NT2/D1 (cell line): ENCODE measurements at regions not wholly inside any gene's neighbourhood (a gene's known extent, or its start where the extent isn't known, plus 50 kb on each side); places are given as distances from the start of the nearest gene placed in this dataset.

Experiments used
- YY1 ChIP-seq: IDR thresholded peaks from 2 replicates; pipeline ENCODE4 v1.6.1; 2011; ENCODE audit not compliant: insufficient read length, insufficient read depth
- ZNF274 ChIP-seq: IDR thresholded peaks from 2 replicates; pipeline ENCODE4 v1.6.1; 2011; ENCODE audit warnings: mild to moderate bottlenecking, low read depth, low read length

- TF ChIP-seq YY1 (no peak), ZNF274 (no peak)
These were observed 618.6 kb upstream of the TMEFF2 start for GRCh38 chr2:192813341-192813740.
